ENCODE measurements at regions not wholly inside any gene's neighbourhood (a gene's known extent, or its start where the extent isn't known, plus 50 kb on each side); places are given as distances from the start of the nearest gene placed in this dataset.

DNA sequence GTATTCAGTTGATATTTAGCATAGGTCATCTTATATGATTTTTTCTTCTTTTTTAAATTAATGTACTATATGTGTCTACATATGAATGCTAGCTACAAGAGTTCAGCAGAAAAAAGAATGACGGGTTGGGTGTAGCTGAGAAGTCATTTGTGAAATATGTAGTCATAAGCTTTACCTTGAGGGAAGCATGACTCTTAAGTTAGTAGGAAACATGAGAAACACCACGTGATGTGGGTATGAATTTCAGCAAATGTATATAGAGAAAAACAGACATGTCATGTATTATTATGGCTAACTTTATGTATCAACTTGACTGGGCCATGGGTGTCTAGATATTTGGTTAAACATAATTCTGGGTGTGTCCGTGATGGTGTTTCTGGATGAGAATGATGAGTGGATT lies 125.0 kb downstream of the RAP2B start:
- DNase-seq, result no peak
- Histone ChIP-seq H3K36me3 (no peaks in the 10 kb centered on the region), H3K4me1 (no peaks in the 10 kb centered on the region), H3K27me3 (no peaks in the 10 kb centered on the region), H3K9ac (ENCODE audit: low read depth in 2 of 2, low read length in 2 of 2) (no peak overlapping the region), H3K4me3 (no peak overlapping the region), H3K9me3 (no peaks in the 10 kb centered on the region), H3K27ac (no peak overlapping the region)
- TF ChIP-seq, protein P1, sequence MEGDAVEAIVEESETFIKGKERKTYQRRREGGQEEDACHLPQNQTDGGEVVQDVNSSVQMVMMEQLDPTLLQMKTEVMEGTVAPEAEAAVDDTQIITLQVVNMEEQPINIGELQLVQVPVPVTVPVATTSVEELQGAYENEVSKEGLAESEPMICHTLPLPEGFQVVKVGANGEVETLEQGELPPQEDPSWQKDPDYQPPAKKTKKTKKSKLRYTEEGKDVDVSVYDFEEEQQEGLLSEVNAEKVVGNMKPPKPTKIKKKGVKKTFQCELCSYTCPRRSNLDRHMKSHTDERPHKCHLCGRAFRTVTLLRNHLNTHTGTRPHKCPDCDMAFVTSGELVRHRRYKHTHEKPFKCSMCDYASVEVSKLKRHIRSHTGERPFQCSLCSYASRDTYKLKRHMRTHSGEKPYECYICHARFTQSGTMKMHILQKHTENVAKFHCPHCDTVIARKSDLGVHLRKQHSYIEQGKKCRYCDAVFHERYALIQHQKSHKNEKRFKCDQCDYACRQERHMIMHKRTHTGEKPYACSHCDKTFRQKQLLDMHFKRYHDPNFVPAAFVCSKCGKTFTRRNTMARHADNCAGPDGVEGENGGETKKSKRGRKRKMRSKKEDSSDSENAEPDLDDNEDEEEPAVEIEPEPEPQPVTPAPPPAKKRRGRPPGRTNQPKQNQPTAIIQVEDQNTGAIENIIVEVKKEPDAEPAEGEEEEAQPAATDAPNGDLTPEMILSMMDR (IDR thresholded peaks at IDR 0.05), result no peak
- intact Hi-C loops (cut with DNase I), result loop anchor here (5.0 kb wide), 1 partner anchor 235 kb away; no protein-coding TSS in a partner anchor

DNA sequence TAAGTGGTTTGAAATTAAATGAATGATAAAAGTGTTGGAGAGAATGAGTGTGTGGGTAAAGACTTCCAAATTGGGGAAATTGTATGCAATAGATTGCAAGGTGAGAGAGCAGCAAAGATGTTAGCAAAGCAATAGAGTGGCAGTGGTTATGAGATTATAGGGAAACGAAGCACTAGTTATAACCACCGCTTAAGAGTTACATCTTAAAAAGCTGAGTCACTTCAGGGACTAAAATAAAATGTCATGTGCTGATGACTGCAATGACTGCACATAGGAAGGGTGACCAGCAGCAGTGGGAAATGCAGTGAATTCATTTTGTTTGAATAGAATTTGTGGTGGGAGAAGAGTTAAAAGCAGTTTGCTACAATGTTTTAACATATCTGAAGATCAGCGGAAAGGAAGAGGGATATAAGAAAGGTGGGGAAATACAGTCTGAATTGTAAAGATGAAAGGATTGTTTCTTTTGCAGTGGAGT lies 127.3 kb downstream of the RAP2B start:
- Histone ChIP-seq H3K27ac (no peak overlapping the region), H3K27me3 (no peaks in the 10 kb centered on the region), H3K36me3 (no peaks in the 10 kb centered on the region), H3K9me3 (no peaks in the 10 kb centered on the region), H3K4me3 (no peak overlapping the region), H3K9ac (ENCODE audit: low read depth in 2 of 2, low read length in 2 of 2) (no peak overlapping the region), H3K4me1 (no peaks in the 10 kb centered on the region)
- no peak for DNase-seq
- TF ChIP-seq, protein P1 (IDR thresholded peaks at IDR 0.05), result no peak
- intact Hi-C loops (cut with DNase I), result loop anchor here (5.0 kb wide), 1 partner anchor 237 kb away; no protein-coding TSS in a partner anchor

DNA sequence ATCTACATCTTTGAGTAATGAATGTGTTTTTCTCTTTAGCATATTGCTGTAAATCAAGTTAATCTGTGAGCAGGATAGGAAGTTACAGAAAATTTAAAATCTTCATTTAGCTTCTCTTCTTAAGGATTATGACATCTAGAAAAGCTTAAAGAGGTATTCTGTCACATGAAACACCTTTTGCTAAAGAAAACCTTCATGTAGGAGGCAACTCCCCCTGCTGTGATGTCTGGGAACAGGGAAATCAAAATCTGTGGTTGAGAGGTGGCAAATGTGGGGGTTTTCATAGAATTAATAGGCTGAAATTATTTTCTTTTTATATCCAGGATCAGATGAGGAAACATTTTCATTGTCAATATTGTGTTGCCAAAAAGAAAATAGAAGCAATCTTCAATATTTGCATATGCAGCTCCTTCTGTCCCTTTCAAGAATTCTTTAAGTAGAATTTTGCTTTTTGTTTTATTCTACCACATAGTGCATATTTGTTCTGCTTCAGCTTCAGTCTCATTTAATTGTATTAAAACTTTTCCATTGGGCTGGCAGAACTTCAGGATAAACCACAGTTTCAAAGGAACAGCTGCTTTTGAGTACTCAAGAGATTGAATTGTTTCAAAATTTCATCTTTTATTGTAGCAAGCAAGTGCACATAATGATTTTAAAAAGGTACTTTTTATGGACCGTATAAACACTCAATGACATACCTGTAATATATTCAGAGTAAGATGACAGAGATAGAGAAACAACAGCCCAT lies 128.4 kb downstream of the RAP2B start:
- no peak for DNase-seq
- intact Hi-C loops (cut with DNase I), result loop anchor here (5.0 to 10.0 kb wide), 2 partner anchors 248 to 304 kb away; no protein-coding TSS in a partner anchor
- no peak overlapping the region for H3K4me3 ChIP-seq

DNA sequence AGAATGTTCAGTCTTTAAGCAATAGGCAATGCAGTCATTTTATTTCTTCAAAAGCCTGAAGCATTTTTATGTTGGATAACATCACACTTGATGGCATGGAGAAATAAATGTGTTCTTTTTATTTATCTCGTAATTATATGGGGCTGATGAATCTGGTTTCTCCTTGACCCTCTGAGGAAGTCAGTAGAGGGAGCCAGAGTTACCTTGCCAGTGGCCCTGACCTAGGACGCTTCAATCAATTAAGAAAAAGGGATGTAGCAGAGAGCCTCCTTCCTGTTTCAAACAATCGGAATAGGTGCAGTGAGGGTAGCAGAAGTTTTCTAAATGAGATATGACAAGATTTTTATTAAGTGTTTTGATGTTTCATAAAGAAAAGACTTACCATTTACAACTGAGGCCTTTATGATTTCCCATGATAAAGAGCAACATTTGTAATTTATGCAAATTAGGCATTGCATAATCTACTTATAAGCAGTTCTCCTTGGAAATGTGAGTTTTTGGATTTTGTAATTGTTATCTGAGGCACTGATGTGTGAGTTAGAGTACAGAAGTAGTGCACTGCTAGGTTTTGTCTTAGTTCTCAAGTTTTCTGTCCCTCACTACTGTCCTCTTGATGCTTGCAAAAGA lies 129.1 kb downstream of the RAP2B start:
- TF ChIP-seq, protein P1 (IDR thresholded peaks at IDR 0.05), result peak; percentile 34
- Histone ChIP-seq H3K9me3 (no peaks in the 10 kb centered on the region), H3K4me1 (no peaks in the 10 kb centered on the region), H3K4me3 (no peak overlapping the region), H3K27ac (no peak overlapping the region), H3K9ac (ENCODE audit: low read depth in 2 of 2, low read length in 2 of 2) (no peak overlapping the region), H3K36me3 (no peaks in the 10 kb centered on the region), H3K27me3 (no peaks in the 10 kb centered on the region)
- intact Hi-C loops (cut with DNase I), result loop anchor here (5.0 to 10.0 kb wide), 2 partner anchors 249 to 304 kb away; no protein-coding TSS in a partner anchor
- no peak for DNase-seq

More for the DNA sequence above, 128.4 kb downstream of the RAP2B start:
- TF ChIP-seq, protein P1 (IDR thresholded peaks at IDR 0.05), result peak; percentile 27
- no peak overlapping the region for H3K9ac ChIP-seq (ENCODE audit: low read depth in 2 of 2, low read length in 2 of 2)
- no peaks in the 10 kb centered on the region for H3K4me1 ChIP-seq
- H3K27me3 ChIP-seq, result no peaks in the 10 kb centered on the region
- H3K27ac ChIP-seq, result no peak overlapping the region
- no peaks in the 10 kb centered on the region for H3K9me3 ChIP-seq
- no peaks in the 10 kb centered on the region for H3K36me3 ChIP-seq

DNA sequence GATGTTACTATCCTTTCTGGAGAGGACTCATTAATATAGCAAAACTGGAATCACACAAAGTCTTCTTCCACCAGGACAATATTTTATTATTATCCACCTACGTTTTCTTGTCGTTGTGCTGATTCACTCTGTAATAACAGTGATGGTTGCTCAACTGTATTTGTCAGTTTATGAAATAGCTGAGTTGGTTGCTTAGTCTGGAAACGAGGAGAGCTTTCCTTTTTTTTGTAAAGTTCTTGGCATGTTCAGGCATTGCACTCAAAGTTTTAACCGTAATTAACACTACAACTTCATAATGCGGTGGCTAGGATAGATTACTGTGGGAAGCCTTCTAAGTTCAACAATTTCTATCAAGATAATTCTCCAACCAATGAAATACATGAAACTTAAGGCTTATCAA lies 131.2 kb downstream of the RAP2B start:
- intact Hi-C loops (cut with DNase I), result loop anchor here (5.0 to 10.0 kb wide), 2 partner anchors 251 to 302 kb away; no protein-coding TSS in a partner anchor
- H3K36me3 ChIP-seq, result no peaks in the 10 kb centered on the region
- H3K9me3 ChIP-seq, result no peaks in the 10 kb centered on the region
- no peak for DNase-seq
- no peak overlapping the region for H3K9ac ChIP-seq (ENCODE audit: low read depth in 2 of 2, low read length in 2 of 2)
- no peaks in the 10 kb centered on the region for H3K27me3 ChIP-seq
- no peak overlapping the region for H3K4me3 ChIP-seq
- no peaks in the 10 kb centered on the region for H3K4me1 ChIP-seq
- H3K27ac ChIP-seq, result no peak overlapping the region
- TF ChIP-seq, protein P1 (IDR thresholded peaks at IDR 0.05), result no peak

All from colonic mucosa (tissue), 4 donors.